ENCODE measurements at regions not wholly inside any gene's neighbourhood (a gene's known extent, or its start where the extent isn't known, plus 50 kb on each side); places are given as distances from the start of the nearest gene placed in this dataset.

GRCh38 chr3:180116203-180116602, 79.5 kb upstream of the PEX5L start:
- intact Hi-C loops (cut with DNase I): no loop called here
- no peaks in the 10 kb centered on the region for H3K4me1 ChIP-seq
- ATAC-seq (no peak), DNase-seq (no peak), FAIRE-seq (no peak)
- H3K27ac ChIP-seq: no peak overlapping the region
- WGBS, 2 donors: 62 to 67% methylated on average over 4 of the region's 4 CpGs
- no peaks in the 10 kb centered on the region for H3K27me3 ChIP-seq
- H3K9me3 ChIP-seq: no peaks in the 10 kb centered on the region
- H3K4me3 ChIP-seq: no peak overlapping the region
- TF ChIP-seq CTCF (IDR thresholded peaks at IDR 0.05): no peak
- H3K36me3 ChIP-seq: no peaks in the 10 kb centered on the region

DNA sequence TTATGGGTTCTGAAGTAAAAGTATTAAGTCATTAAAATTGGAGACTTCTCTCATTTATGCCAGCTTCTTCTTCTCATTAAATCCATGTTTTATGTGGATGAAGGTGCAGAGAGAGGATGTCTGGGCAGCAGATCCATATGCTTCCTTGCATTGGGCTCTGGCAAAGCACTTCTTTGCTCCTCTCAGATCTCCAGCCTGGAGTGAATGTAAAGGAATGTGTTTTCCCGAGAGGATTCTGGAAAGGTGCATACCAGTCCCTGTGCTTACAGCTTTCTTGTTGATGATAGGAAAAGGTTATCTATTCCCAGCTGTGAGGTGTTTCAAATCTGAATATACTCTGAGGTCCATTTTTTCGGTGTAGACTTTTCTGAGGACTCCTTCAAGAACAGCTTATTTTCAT, 79.9 kb upstream of the PEX5L start:
- DNase-seq (no peak), ATAC-seq (no peak), FAIRE-seq (no peak)
- 55 to 58% methylated on average over 2 of the region's 2 CpGs for WGBS, 2 donors
- H3K4me3 ChIP-seq: no peak overlapping the region
- H3K4me1 ChIP-seq: no peaks in the 10 kb centered on the region
- no peaks in the 10 kb centered on the region for H3K36me3 ChIP-seq
- intact Hi-C loops (cut with DNase I): no loop called here
- H3K9me3 ChIP-seq: no peaks in the 10 kb centered on the region
- H3K27me3 ChIP-seq: no peaks in the 10 kb centered on the region
- no peak overlapping the region for H3K27ac ChIP-seq
- TF ChIP-seq CTCF (IDR thresholded peaks at IDR 0.05): no peak

GRCh38 chr3:180117381-180118163, 80.8 kb upstream of the PEX5L start:
- Histone ChIP-seq H3K9me3 (no peaks in the 10 kb centered on the region), H3K27ac (no peak overlapping the region), H3K4me1 (no peaks in the 10 kb centered on the region), H3K4me3 (no peak overlapping the region), H3K36me3 (no peaks in the 10 kb centered on the region), H3K27me3 (no peaks in the 10 kb centered on the region)
- no peak for ATAC-seq
- no peak for TF ChIP-seq CTCF (IDR thresholded peaks at IDR 0.05)
- WGBS, 2 donors: 91 to 93% methylated on average over 9 to 11 of the region's 11 CpGs
- no peak for FAIRE-seq
- intact Hi-C loops (cut with DNase I): no loop called here
- DNase-seq: no peak

- no peak overlapping the region for H3K4me3 ChIP-seq
- H3K27me3 ChIP-seq: no peaks in the 10 kb centered on the region
- H3K36me3 ChIP-seq: no peaks in the 10 kb centered on the region
- DNase-seq: no peak
- TF ChIP-seq CTCF (IDR thresholded peaks at IDR 0.05): no peak
- H3K9me3 ChIP-seq: peaks cover 0 to 3% (median 0%) of the 10 kb centered on the region in 4 donors
- intact Hi-C loops (cut with DNase I): no loop called here
- WGBS, 2 donors: 86 to 98% methylated on average over 1 of the region's 1 CpG
- no peak for FAIRE-seq
- H3K27ac ChIP-seq: no peak overlapping the region
- no peak for ATAC-seq
- no peaks in the 10 kb centered on the region for H3K4me1 ChIP-seq
Observed at GRCh38 chr3:180119567-180119966, 82.8 kb upstream of the PEX5L start.

- no peaks in the 10 kb centered on the region for H3K27me3 ChIP-seq
- DNase-seq (no peak), FAIRE-seq (no peak), ATAC-seq (no peak)
- no peak overlapping the region for H3K27ac ChIP-seq
- intact Hi-C loops (cut with DNase I): no loop called here
- no peaks in the 10 kb centered on the region for H3K4me1 ChIP-seq
- no peak overlapping the region for H3K4me3 ChIP-seq
- H3K9me3 ChIP-seq: peaks cover 0 to 5% (median 0%) of the 10 kb centered on the region in 4 donors
- TF ChIP-seq CTCF (IDR thresholded peaks at IDR 0.05): no peak
- H3K36me3 ChIP-seq: no peaks in the 10 kb centered on the region
Observed at GRCh38 chr3:180123928-180124327, 87.2 kb upstream of the PEX5L start.
